HG03575 (cell line): ENCODE measurements at regions not wholly inside any gene's neighbourhood (a gene's known extent, or its start where the extent isn't known, plus 50 kb on each side); places are given as distances from the start of the nearest gene placed in this dataset.
"Not testable (repeated sequence)": the region's sequence is repeated elsewhere in the genome, so short reads cannot be mapped to it uniquely, and the experiment has no call there.

Experiments
- ATAC-seq: cut with Tn5 transposase; IDR thresholded peaks from one replicate; pipeline ENCODE4 v1.9.1; 2021; ENCODE audit not compliant: unreplicated experiment, insufficient number of reproducible peaks, low FRiP score; ENCODE audit errors: extremely low read depth

DNA sequence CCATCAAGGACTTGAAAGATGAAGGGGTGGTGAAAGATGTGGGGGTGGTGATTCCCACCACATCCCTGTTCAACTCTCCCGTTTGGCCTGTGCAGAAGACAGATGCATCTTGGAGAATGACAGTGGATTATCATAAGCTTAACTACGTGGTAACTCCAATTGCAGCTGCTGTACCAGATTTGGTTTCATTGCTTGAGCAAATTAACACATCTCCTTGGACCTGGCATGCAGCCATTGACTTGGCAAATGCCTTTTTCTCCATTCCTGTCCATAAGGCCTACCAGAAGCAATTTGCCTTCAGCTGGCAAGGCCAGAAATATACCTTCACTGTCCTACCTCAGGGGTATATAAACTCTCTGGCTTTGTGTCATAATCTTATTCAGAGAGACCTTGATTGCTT, 746.3 kb downstream of the DNAH5 start:
- ATAC-seq: not testable (repeated sequence)

DNA sequence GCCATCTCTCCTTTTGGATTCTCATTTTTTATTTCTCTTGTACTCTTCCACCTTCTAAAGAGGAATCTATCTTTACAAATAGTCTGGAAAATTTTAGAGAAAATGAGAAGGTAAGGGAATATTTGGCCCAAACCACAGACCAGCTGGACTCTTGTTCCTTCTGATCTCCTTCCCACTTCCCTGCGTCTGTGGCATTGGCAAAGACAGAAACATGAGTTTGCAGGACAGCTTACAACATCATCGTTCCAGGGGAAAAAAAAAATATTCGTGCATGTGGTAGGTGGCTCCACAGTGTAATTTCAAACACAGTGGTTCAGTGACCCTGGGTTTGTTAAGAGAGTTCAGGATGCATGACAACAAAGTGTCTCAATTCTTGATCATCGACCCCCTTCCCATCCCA, 755.0 kb downstream of the DNAH5 start:
- ATAC-seq: no peak

DNA sequence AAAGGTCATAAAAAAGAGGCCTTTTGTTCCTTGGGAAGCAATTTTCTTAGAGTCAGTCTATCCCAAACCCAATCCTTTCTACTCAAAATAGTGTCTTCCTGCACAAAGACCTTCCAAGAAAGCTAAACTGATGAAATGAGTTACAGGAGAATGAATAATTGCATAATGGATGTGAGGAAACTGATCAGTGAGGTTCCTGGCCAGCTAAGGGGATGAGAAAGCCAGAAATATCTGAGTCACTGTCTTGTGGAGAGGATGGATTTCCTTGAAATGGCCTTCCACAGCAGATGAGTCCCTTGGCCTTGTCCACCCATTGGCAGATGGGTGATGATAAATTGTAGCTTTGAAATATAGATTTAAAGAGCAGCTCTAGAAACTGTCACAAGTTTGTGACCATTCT, 756.1 kb downstream of the DNAH5 start:
- no peak for ATAC-seq

DNA sequence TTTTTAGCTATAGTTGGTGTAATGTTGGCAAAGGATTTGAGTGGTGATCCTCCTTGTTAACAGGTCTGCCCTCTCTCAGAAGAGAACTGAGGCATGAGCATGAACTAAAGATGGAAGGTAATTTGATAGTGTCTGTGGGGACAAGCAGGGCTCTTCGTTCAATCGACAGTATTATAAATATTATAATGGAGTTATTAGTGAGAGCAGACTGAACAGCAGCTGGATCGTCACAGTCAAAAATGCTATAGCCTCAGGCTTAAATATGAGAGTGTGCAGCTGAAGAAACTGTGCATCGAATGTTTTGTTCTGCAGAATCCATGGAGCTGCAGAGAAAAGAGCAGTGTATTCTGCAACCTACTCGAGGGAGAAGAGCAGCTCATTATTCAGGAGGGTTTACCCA, 757.3 kb downstream of the DNAH5 start:
- no peak for ATAC-seq

DNA sequence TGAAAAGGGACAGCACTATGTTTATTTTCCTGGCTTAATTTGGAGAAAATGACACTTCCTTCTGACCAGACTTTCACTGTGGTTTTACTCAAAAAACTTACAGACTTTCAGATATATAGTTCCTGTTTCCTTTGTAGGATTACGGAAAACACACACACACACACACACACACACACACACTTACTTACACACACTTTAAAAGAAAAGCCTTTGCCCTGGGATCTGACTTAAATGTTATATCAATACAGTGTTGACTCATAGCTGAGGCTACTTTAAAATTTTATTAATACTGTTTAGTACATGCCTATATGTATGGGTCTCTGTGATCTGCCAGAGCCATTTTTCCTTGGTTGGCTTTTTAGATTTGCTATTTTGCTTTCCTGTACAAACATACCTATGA, 758.3 kb downstream of the DNAH5 start:
- no peak for ATAC-seq

DNA sequence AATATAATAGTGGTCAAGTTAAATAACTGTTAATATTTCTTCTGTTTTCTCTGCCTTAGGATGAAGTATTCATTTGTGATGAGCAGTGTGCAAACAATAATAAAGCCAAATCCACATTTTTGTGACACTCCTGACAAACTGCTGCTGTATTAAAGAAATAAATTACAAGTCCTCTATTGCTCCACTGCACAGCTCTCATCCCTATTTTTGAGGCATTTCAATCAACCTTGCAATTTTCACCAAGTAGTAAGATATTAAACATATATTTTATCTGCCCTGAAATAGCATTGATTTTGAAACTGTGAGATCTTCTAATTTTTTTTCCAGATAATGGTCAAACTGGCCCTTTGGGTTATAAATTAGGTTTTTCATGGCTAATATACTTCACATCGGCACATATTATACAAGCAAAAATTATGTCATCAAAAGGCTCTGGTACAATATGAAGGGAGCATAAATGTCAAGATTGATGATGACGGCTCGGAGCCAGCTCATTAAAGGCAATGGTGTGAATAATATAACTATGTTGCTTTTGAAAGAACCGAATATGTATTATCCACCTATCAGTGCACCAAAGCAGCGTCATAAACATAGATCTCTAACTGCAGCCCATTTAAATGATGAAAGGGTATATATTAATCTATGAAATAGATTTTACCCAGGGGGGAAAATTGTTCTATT, 764.9 kb downstream of the DNAH5 start:
- ATAC-seq: no peak

DNA sequence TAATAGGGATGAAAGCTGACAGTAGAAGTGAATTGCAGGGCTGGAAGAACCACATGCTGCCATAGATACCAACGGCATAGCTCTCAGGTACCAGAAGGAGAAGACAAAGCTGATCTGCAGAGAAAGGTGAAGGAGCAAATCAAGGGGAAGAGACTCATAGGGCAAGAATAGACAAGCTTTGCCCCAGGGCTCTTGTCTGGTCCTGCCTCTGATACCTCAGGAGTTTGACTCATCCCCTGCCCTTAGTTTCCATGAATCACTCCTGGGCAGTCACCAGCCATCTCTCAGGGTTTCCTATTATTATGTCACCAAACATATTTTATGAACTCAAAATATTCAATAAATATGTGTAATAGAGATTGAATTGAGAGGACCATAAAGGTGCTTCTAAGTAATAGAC, 800.9 kb downstream of the DNAH5 start:
- no peak for ATAC-seq

DNA sequence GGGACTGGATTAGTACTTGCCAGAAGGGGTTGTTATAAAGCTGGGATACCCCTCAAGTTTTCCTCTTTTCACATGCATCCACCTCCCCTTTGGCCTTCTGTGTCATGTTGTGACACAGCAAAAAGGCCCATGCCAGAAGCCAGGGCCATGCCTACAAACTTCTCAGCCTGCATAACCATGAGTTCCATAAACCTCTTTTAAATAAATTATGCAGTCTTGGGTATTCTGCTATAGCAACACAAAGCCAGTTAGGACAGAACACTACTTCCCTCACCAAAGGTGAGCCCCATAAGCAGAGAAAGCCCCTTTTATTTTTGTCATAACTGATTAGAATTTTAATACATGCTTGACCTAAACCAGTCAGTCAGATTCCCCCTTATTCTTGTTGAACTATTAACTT, 801.3 kb downstream of the DNAH5 start:
- no peak for ATAC-seq

DNA sequence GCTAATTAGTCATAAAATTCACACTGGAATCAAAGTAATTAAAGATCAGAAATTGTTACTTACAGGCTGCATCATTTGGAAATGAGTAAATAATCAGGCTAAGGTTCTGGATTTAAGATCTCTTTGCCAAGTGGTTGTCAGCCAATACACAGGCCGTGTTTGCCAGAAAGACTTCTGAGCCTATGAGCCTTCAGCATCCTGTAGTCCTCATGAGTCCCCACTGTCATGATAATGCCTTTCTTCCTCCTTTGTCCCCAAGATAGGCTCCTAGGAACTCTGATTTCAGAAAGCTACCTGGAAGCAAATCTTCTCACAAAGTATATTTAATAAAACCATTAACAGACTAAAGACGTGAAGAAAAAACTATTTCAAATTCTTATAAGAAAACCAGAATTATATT, 810.5 kb downstream of the DNAH5 start:
- ATAC-seq: no peak

DNA sequence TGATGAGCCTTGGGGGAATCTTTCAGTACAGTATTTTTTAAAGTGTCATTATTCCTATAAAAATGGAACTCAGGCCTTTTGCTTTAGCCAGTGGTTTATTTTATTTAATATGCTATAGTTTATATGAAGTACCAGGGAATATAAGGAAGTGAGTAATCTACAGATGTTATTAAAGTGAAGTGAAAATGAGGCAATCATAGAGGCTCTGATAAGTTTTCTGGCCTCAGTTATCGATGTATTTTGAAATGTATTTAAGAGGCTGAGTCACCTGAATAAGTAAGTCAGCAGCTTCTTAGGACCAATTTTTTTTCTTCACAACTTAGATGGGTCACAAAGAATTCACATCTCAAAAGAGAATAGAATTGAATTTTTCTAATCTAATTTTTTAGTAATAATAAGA, 829.0 kb downstream of the DNAH5 start:
- no peak for ATAC-seq

DNA sequence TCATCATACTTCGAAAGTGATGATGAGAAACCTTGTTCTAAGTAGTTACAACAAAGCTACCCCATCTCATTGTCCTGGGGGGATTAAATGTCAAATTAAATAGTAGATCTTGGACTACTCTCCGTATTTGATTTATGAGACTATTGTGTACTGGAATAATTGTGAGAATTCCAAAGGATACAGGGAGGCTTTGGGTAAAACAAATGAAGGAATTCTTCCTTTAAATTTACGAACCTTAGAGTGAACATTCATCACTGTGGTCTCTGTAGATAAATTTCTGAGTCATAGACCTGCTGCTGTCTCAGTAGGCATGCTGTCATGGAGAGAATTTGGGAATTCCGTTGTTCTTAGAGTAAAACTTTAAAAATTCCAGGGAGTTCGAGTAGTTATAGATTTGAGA, 836.2 kb downstream of the DNAH5 start:
- no peak for ATAC-seq

DNA sequence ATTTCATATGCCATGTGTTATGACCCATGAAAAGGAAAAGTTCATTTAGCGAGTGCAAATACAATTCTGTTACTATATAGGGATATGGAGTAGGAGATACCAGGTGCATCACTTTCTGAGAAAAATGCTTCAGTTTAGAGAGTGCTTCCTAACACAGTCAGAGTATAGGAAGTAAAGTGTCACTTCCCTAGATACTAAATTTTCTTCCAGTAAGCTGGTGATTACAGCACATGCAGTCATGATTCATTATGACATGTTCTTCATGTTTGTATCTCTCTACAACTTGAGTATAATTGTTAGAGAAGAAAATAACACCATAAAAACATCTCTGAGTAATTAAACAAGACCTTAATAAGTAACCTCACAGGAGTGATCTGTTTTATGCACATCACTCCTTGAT, 837.0 kb downstream of the DNAH5 start:
- ATAC-seq: no peak

DNA sequence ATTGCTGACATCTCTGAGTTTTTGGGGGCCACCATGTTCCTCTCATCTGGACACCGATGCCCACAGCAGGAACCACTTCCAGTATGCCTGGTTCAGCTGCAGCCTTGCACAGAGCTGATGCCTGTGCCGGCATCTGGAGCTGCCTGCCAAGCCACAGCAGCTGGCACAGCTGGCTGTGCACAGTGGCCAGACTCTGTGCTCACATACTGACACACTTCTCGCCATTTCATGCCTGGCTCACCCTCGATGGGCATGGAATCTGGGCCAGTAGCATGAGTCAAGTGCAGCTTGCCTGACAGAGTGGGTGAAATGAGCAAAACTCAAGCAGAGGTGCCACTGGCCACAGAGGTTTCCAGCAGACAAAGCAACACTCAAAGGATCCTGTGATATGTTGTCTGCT, 863.4 kb downstream of the DNAH5 start:
- ATAC-seq: no peak

DNA sequence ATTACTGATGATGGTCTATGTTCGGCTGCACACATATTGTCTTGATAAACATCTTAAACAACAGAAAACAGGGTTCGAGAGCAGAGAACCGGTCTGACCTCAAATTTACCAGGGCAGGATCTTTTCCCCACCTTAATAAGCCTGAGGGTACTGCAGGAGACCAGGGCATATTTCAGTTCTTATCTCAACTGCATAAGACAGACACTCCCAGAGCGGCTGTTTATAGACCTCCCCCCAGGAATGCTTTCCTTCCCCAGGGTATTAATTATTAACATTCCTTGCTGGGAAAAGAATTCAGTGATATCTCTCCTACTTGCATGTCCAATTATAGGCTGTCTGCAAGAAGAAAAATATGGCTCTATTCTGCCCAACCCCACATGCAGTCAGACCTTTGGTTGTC, 871.6 kb downstream of the DNAH5 start:
- not testable (repeated sequence) for ATAC-seq

DNA sequence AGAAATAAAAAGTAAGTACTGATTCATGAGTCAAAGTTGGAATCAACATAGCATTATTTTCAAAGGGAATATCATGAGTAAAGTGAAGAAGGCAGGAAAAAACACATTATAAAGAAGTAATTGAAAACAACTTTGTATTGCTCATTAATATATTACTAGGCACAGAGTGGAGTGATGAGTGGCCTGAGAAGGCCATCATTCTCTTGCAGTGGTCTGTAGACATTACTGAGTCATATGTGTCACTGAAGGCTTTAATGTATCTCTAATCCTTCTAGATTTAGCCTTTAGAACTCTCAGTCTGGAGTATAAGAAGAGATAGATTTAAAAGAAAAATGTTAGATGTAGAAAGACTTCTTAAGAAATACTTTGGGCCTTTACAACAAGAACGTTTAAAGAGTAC, 881.4 kb downstream of the DNAH5 start:
- no peak for ATAC-seq

DNA sequence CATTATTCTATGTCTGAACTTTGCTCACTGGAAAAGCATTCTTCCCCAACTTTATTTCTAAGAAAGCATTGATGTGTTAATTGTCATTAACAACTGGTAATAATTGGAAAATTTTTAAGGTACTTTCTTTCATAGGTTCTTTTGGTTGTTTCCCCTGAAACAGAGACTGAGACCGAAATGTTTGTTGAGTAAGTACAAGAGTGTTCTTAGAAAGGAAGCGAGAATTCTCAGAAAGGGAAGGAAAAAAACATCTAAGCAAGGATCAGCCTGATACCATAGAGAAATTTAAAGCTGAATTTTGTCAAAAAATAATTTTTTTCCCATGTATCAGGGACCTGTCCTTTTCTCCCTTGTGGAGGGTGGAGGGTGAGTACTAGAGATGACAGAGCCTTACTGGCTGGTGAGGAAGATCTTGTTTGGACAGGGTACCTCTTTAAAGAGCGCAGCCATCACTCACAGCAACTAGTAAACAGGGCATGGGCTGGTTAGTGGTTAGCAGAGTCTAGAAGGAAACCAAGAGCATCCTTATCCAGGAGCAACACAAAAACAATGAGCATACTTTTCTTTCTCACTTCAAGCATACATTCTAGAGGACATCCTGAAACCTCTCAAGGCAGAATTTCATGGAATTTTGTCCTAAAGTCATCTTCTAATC, 898.5 kb downstream of the DNAH5 start:
- no peak for ATAC-seq

DNA sequence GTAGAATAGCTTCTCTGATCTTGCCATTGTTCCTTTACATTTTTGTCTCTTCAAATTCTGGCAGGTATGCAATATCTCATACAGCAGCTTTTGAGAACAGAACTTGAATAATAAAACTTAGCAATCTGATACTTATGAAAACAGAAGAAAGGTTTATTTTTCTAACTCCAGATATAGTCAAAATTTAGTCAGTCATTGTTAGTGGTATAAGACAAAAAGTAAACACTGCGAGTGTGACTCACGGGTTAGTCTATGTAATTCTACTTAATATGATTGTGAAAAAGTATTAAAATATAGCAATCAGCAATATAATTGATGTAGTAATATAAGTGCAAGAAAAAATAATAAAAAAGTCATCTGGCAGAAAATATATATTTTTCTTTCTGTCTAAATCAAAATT, 910.4 kb downstream of the DNAH5 start:
- no peak for ATAC-seq

DNA sequence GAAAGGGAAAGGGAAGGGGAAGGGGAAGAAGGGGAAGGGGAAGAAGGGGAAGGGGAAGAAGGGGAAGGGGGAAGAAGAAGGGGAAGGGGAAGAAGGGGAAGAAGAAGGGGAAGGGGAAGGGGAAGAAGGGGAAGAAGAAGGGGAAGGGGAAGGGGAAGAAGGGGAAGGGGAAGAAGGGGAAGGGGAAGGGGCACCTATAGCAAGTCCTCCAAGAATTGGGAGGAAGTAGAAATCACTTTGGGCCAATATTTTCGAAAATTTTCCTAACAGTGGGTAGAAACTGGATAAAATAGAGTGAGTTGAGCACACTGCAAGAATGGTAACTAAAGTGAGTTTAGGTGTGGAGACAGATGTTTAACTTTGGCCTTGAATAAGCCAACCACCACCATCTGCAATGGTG, 915.3 kb downstream of the DNAH5 start:
- ATAC-seq: no peak

DNA sequence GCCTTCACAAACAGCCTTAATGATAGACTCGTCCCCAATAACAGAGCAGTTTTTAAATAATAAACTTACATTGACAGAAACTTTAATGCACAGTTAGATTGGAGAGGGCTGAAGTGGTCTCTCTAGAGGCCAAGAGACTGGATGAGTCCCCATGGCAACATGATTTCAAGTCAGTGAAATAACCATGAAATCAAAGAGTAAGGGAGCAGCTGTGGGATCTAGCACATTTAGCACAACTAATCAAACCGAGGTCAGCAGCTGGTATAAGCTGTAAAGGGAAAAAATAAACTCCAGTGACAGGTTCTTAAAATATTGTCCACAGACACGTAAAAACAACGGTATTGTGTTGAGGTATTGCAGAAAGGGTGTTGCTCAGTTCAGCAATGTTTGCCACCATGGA, 916.6 kb downstream of the DNAH5 start:
- no peak for ATAC-seq

DNA sequence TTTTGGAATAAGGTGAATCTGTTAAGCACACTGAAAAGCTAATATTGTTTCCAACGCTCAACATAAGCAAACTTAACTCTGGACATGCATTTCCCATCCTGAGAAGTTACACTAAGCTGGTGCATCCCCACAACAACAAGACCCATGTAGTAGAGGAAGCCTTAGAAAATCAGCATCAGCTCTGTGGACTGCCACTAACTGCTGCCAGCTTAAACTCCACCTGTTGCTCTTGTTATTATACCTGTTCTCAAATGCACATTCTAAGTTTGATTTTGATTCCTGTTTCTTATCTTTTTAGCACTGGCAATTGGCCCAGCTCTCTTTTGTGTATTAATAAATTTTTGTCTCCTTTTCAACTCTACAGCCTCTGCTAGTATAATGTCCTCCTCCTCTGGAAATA, 924.8 kb downstream of the DNAH5 start:
- ATAC-seq: no peak

DNA sequence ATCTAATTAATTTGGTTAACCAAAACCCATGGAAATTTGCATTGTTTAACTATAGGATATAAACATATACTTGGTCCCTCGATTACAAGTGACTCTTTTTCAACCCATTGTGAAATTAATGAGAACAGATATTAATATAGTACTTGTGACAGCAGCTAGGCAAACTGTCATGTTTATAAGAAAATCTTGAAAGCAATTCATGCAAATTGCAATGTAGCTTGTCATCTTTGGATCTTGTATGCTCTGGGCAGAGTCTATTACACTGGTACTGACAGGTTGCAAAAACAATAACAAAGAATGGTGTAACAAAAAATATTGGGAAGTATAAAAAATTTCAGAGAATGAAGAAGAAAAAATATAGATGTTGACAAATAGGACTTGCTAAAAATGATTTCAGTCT, 941.0 kb downstream of the DNAH5 start:
- no peak for ATAC-seq
